WTC11 (cell line): ENCODE measurements at regions not wholly inside any gene's neighbourhood (a gene's known extent, or its start where the extent isn't known, plus 50 kb on each side); places are given as distances from the start of the nearest gene placed in this dataset.

ENCODE experiments used
- ATAC-seq: fragments of 200-7000 bp; cut with Tn5 transposase; 2 replicates; pipeline ENCODE4 v1.10.0; 2021; ENCODE audit warnings: mild to moderate bottlenecking, moderate library complexity
- CTCF ChIA-PET: fragments of 300-600 bp; sonication (Branson Sonifier 250); formaldehyde crosslinking; loops from one replicate; lab custom pipeline; 2021; ENCODE audit warnings: antibody characterized with exemption; lab: Charles Lee
- POLR2A ChIA-PET: fragments of 350-600 bp; sonication (Branson Sonifier 250); formaldehyde crosslinking; loops from one replicate; lab custom pipeline; 2021; ENCODE audit warnings: antibody characterized with exemption; lab: Charles Lee
- DNase-seq: peaks from one replicate; pipeline ENCODE4 v3.0.0; 2021; ENCODE audit warnings: low spot score
- H3K27ac Mint-ChIP-seq: 2 replicates; pipeline ENCODE4 v1.8.0; 2021; ENCODE audit warnings: mixed read lengths
- H3K27me3 Mint-ChIP-seq: 2 replicates; pipeline ENCODE4 v1.8.0; 2021; ENCODE audit warnings: low read depth, mild to moderate bottlenecking, moderate library complexity, mixed read lengths
- H3K36me3 Mint-ChIP-seq: 2 replicates; pipeline ENCODE4 v1.8.0; 2021; ENCODE audit warnings: mixed read lengths
- H3K4me1 Mint-ChIP-seq: 2 replicates; pipeline ENCODE4 v1.8.0; 2022; ENCODE audit warnings: mixed read lengths
- H3K4me3 Mint-ChIP-seq: 2 replicates; pipeline ENCODE4 v1.8.0; 2021; ENCODE audit warnings: mild to moderate bottlenecking, moderate library complexity, mixed read lengths
- H3K9me3 Mint-ChIP-seq: 2 replicates; pipeline ENCODE4 v1.8.0; 2021; ENCODE audit warnings: mixed read lengths
- CREM ChIP-seq: sonication (generic); formaldehyde crosslinking; IDR thresholded peaks from 2 replicates; pipeline ENCODE4 v1.8.1; 2022; ENCODE audit warnings: mild to moderate bottlenecking, missing genetic modification reagents, moderate library complexity
- MXD4 ChIP-seq: fragments of 250-450 bp; sonication (Bioruptor Pico); IDR thresholded peaks from 2 replicates; pipeline ENCODE4 v1.8.0; 2021; ENCODE audit warnings: mild to moderate bottlenecking, moderate library complexity, borderline replicate concordance
- RORB ChIP-seq: fragments of 250-450 bp; sonication (Bioruptor Pico); IDR thresholded peaks from 2 replicates; pipeline ENCODE4 v1.9.0; 2021; ENCODE audit warnings: mild to moderate bottlenecking
- SP1 ChIP-seq: sonication (generic); formaldehyde crosslinking; conservative IDR thresholded peaks from 2 replicates; pipeline ENCODE4 v1.8.1; 2022; ENCODE audit warnings: missing genetic modification reagents
- ZNF121 ChIP-seq: sonication (generic); formaldehyde crosslinking; IDR thresholded peaks from 2 replicates; pipeline ENCODE4 v1.8.0; 2023; ENCODE audit warnings: missing genetic modification reagents
- ZNF219 ChIP-seq: sonication (generic); formaldehyde crosslinking; IDR thresholded peaks from 2 replicates; pipeline ENCODE4 v1.8.0; 2023; ENCODE audit warnings: missing genetic modification reagents, mild to moderate bottlenecking, borderline replicate concordance
- ZNF317 ChIP-seq: sonication (generic); formaldehyde crosslinking; IDR thresholded peaks from 2 replicates; pipeline ENCODE4 v1.8.1; 2023; ENCODE audit warnings: low read depth, mild to moderate bottlenecking, moderate library complexity, missing genetic modification reagents, borderline replicate concordance
- TF ChIP-seq, protein P1 (sequence below): fragments of 200-600 bp; IDR thresholded peaks from 2 replicates; pipeline ENCODE4 v1.8.0; 2022; ENCODE audit warnings: antibody characterized with exemption
- TF ChIP-seq, protein P2 (sequence below): sonication (generic); formaldehyde crosslinking; IDR thresholded peaks from 2 replicates; pipeline ENCODE4 v1.8.1; 2022; ENCODE audit warnings: mild to moderate bottlenecking, moderate library complexity, missing genetic modification reagents
- TF ChIP-seq, protein P3 (sequence below): sonication (generic); formaldehyde crosslinking; IDR thresholded peaks from 2 replicates; pipeline ENCODE4 v1.8.1; 2023; ENCODE audit warnings: mild to moderate bottlenecking, missing genetic modification reagents, moderate library complexity
- TF ChIP-seq, protein P4 (sequence below): sonication (generic); formaldehyde crosslinking; IDR thresholded peaks from 2 replicates; pipeline ENCODE4 v1.8.1; 2022; ENCODE audit warnings: low read depth, mild to moderate bottlenecking, moderate library complexity, missing genetic modification reagents, borderline replicate concordance
- TF ChIP-seq, protein P5 (sequence below): sonication (generic); formaldehyde crosslinking; IDR thresholded peaks from 2 replicates; pipeline ENCODE4 v1.8.0; 2022; ENCODE audit warnings: mild to moderate bottlenecking, missing genetic modification reagents
- TF ChIP-seq, protein P6 (sequence below): fragments of 250-450 bp; sonication (Bioruptor Pico); IDR thresholded peaks from 2 replicates; pipeline ENCODE4 v2.1.2; 2022; ENCODE audit warnings: mild to moderate bottlenecking, moderate library complexity
- TF ChIP-seq, protein P7 (sequence below): sonication (generic); formaldehyde crosslinking; conservative IDR thresholded peaks from 2 replicates; pipeline ENCODE4 v1.8.1; 2022; ENCODE audit warnings: mild to moderate bottlenecking, missing genetic modification reagents
- TF ChIP-seq, protein P8 (sequence below): sonication (generic); formaldehyde crosslinking; IDR thresholded peaks from 2 replicates; pipeline ENCODE4 v1.8.1; 2022; ENCODE audit warnings: low read depth, missing genetic modification reagents, borderline replicate concordance

GRCh38 chr5:90142541-90142940 is 267.0 kb downstream of the CETN3 start (continued):
- TF ChIP-seq, protein P1, sequence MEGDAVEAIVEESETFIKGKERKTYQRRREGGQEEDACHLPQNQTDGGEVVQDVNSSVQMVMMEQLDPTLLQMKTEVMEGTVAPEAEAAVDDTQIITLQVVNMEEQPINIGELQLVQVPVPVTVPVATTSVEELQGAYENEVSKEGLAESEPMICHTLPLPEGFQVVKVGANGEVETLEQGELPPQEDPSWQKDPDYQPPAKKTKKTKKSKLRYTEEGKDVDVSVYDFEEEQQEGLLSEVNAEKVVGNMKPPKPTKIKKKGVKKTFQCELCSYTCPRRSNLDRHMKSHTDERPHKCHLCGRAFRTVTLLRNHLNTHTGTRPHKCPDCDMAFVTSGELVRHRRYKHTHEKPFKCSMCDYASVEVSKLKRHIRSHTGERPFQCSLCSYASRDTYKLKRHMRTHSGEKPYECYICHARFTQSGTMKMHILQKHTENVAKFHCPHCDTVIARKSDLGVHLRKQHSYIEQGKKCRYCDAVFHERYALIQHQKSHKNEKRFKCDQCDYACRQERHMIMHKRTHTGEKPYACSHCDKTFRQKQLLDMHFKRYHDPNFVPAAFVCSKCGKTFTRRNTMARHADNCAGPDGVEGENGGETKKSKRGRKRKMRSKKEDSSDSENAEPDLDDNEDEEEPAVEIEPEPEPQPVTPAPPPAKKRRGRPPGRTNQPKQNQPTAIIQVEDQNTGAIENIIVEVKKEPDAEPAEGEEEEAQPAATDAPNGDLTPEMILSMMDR: no peak
- TF ChIP-seq, protein P2, sequence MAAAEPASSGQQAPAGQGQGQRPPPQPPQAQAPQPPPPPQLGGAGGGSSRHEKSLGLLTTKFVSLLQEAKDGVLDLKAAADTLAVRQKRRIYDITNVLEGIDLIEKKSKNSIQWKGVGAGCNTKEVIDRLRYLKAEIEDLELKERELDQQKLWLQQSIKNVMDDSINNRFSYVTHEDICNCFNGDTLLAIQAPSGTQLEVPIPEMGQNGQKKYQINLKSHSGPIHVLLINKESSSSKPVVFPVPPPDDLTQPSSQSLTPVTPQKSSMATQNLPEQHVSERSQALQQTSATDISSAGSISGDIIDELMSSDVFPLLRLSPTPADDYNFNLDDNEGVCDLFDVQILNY (CRISPR knock-in tag): no peak

DNA sequence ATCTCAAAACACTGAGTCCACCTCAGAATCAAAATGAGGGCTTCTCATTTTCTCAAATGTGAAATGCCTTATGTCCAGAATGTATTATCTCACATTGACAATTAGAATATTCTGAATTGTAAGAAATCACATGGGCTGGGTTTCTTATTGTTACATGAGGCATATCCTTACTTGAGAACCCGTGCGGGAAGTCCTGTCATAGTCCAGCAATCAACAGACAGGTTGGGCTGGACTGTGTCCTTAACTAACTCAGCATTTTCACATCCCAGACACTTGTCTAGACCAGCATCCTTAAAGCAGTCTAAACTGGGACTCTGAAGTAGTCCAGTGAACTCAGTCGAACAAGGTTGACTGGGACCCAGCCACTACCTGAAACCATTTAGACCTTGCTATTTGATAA is 267.6 kb downstream of the CETN3 start:
- H3K4me3 Mint-ChIP-seq: no peak overlapping the region
- CTCF ChIA-PET: no interaction called here

GRCh38 chr5:90136952-90137528 is 272.5 kb downstream of the CETN3 start:
- CTCF ChIA-PET: no interaction called here
- Mint-ChIP-seq H3K27ac (no peak overlapping the region), H3K9me3 (peaks cover 8% of the 10 kb centered on the region), H3K36me3 (peaks cover 6% of the 10 kb centered on the region; the same call in 1 of the 2 replicates), H3K27me3 (no peaks in the 10 kb centered on the region), H3K4me1 (no peaks in the 10 kb centered on the region), H3K4me3 (no peak overlapping the region)
- no peak for ATAC-seq
- POLR2A ChIA-PET: no interaction called here
- TF ChIP-seq ZNF219 (CRISPR knock-in tag) (no peak), SP1 (no peak), CREM (CRISPR knock-in tag) (no peak)
- TF ChIP-seq, protein P3, sequence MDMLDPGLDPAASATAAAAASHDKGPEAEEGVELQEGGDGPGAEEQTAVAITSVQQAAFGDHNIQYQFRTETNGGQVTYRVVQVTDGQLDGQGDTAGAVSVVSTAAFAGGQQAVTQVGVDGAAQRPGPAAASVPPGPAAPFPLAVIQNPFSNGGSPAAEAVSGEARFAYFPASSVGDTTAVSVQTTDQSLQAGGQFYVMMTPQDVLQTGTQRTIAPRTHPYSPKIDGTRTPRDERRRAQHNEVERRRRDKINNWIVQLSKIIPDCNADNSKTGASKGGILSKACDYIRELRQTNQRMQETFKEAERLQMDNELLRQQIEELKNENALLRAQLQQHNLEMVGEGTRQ (CRISPR knock-in tag): no peak
- TF ChIP-seq, protein P4, sequence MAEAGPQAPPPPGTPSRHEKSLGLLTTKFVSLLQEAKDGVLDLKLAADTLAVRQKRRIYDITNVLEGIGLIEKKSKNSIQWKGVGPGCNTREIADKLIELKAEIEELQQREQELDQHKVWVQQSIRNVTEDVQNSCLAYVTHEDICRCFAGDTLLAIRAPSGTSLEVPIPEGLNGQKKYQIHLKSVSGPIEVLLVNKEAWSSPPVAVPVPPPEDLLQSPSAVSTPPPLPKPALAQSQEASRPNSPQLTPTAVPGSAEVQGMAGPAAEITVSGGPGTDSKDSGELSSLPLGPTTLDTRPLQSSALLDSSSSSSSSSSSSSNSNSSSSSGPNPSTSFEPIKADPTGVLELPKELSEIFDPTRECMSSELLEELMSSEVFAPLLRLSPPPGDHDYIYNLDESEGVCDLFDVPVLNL (CRISPR knock-in tag): no peak
- TF ChIP-seq, protein P5, sequence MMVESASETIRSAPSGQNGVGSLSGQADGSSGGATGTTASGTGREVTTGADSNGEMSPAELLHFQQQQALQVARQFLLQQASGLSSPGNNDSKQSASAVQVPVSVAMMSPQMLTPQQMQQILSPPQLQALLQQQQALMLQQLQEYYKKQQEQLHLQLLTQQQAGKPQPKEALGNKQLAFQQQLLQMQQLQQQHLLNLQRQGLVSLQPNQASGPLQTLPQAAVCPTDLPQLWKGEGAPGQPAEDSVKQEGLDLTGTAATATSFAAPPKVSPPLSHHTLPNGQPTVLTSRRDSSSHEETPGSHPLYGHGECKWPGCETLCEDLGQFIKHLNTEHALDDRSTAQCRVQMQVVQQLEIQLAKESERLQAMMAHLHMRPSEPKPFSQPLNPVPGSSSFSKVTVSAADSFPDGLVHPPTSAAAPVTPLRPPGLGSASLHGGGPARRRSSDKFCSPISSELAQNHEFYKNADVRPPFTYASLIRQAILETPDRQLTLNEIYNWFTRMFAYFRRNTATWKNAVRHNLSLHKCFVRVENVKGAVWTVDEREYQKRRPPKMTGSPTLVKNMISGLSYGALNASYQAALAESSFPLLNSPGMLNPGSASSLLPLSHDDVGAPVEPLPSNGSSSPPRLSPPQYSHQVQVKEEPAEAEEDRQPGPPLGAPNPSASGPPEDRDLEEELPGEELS (CRISPR knock-in tag): no peak
- TF ChIP-seq, protein P6, sequence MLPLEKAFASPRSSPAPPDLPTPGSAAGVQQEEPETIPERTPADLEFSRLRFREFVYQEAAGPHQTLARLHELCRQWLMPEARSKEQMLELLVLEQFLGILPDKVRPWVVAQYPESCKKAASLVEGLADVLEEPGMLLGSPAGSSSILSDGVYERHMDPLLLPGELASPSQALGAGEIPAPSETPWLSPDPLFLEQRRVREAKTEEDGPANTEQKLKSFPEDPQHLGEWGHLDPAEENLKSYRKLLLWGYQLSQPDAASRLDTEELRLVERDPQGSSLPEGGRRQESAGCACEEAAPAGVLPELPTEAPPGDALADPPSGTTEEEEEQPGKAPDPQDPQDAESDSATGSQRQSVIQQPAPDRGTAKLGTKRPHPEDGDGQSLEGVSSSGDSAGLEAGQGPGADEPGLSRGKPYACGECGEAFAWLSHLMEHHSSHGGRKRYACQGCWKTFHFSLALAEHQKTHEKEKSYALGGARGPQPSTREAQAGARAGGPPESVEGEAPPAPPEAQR (CRISPR knock-in tag): no peak
- no peak for DNase-seq

More for the DNA sequence above, 267.6 kb downstream of the CETN3 start:
- no peak for TF ChIP-seq RORB (CRISPR knock-in tag)
- no peak for TF ChIP-seq ZNF121
- TF ChIP-seq, protein P2 (CRISPR knock-in tag): no peak
- no peak for TF ChIP-seq ZNF317
- TF ChIP-seq MXD4 (CRISPR knock-in tag): no peak
- TF ChIP-seq, protein P7, sequence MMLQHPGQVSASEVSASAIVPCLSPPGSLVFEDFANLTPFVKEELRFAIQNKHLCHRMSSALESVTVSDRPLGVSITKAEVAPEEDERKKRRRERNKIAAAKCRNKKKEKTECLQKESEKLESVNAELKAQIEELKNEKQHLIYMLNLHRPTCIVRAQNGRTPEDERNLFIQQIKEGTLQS: no peak
- TF ChIP-seq, protein P8, sequence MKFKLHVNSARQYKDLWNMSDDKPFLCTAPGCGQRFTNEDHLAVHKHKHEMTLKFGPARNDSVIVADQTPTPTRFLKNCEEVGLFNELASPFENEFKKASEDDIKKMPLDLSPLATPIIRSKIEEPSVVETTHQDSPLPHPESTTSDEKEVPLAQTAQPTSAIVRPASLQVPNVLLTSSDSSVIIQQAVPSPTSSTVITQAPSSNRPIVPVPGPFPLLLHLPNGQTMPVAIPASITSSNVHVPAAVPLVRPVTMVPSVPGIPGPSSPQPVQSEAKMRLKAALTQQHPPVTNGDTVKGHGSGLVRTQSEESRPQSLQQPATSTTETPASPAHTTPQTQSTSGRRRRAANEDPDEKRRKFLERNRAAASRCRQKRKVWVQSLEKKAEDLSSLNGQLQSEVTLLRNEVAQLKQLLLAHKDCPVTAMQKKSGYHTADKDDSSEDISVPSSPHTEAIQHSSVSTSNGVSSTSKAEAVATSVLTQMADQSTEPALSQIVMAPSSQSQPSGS (CRISPR knock-in tag): no peak
- DNase-seq (no peak), ATAC-seq (no peak)
- no peak overlapping the region for H3K27ac Mint-ChIP-seq
- H3K9me3 Mint-ChIP-seq: peaks cover 12% of the 10 kb centered on the region
- H3K27me3 Mint-ChIP-seq: no peaks in the 10 kb centered on the region
- H3K4me1 Mint-ChIP-seq: peaks cover 14% of the 10 kb centered on the region
- peaks cover 14% of the 10 kb centered on the region for H3K36me3 Mint-ChIP-seq
- POLR2A ChIA-PET: no interaction called here
